ENCODE measurements at regions not wholly inside any gene's neighbourhood (a gene's known extent, or its start where the extent isn't known, plus 50 kb on each side); places are given as distances from the start of the nearest gene placed in this dataset.
A peak's percentile ranks its signal among the peaks of the same experiment; 100 is the strongest.

- DNase-seq (ENCODE audit: low read depth in 1 of 2, low spot score in 1 of 2): peak in 1 of 2 experiments; percentile 17
- H3K27me3 ChIP-seq (ENCODE audit: insufficient read depth, poor library complexity, severe bottlenecking): no peaks in the 10 kb centered on the region
- no peak overlapping the region for H3K27ac ChIP-seq (replicated peaks)
- no peak overlapping the region for H3K4me3 ChIP-seq (replicated peaks; ENCODE audit: insufficient read depth, low read length)
- no peak for TF ChIP-seq CTCF (IDR thresholded peaks at IDR 0.05; ENCODE audit: insufficient read depth, low read length)
- no peak for TF ChIP-seq SPI1 (IDR thresholded peaks at IDR 0.05; ENCODE audit: borderline replicate concordance, low read depth)
- no peak for TF ChIP-seq GABPA (IDR thresholded peaks at IDR 0.05; ENCODE audit: low read depth)
- no peak for TF ChIP-seq REST (IDR thresholded peaks at IDR 0.05; ENCODE audit: insufficient replicate concordance, low read depth)
- TF ChIP-seq POLR2AphosphoS5 (IDR thresholded peaks at IDR 0.05; ENCODE audit: low read depth): no peak
Observed at GRCh38 chr9:85432599-85432998, 309.2 kb downstream of the AGTPBP1 start.

- TF ChIP-seq CTCF (IDR thresholded peaks at IDR 0.05; ENCODE audit: insufficient read depth, low read length) (no peak), POLR2AphosphoS5 (IDR thresholded peaks at IDR 0.05; ENCODE audit: low read depth) (no peak), REST (IDR thresholded peaks at IDR 0.05; ENCODE audit: insufficient replicate concordance, low read depth) (no peak), GABPA (IDR thresholded peaks at IDR 0.05; ENCODE audit: low read depth) (no peak), SPI1 (IDR thresholded peaks at IDR 0.05; ENCODE audit: borderline replicate concordance, low read depth) (no peak)
- DNase-seq (ENCODE audit: low read depth in 1 of 2, low spot score in 1 of 2): no peak
- no peak overlapping the region for H3K27ac ChIP-seq (replicated peaks)
- H3K4me3 ChIP-seq (replicated peaks; ENCODE audit: insufficient read depth, low read length): no peak overlapping the region
- no peaks in the 10 kb centered on the region for H3K27me3 ChIP-seq (ENCODE audit: insufficient read depth, poor library complexity, severe bottlenecking)
Observed at GRCh38 chr9:85431339-85432102, 310.2 kb downstream of the AGTPBP1 start.

GRCh38 chr9:85430659-85431338 lies 311.0 kb downstream of the AGTPBP1 start:
- TF ChIP-seq GABPA (IDR thresholded peaks at IDR 0.05; ENCODE audit: low read depth): no peak
- no peak for TF ChIP-seq POLR2AphosphoS5 (IDR thresholded peaks at IDR 0.05; ENCODE audit: low read depth)
- TF ChIP-seq SPI1 (IDR thresholded peaks at IDR 0.05; ENCODE audit: borderline replicate concordance, low read depth): no peak
- TF ChIP-seq REST (IDR thresholded peaks at IDR 0.05; ENCODE audit: insufficient replicate concordance, low read depth): no peak
- TF ChIP-seq CTCF (IDR thresholded peaks at IDR 0.05; ENCODE audit: insufficient read depth, low read length): no peak
- H3K4me3 ChIP-seq (replicated peaks; ENCODE audit: insufficient read depth, low read length): no peak overlapping the region
- DNase-seq (ENCODE audit: low read depth in 1 of 2, low spot score in 1 of 2): no peak
- no peaks in the 10 kb centered on the region for H3K27me3 ChIP-seq (ENCODE audit: insufficient read depth, poor library complexity, severe bottlenecking)
- no peak overlapping the region for H3K27ac ChIP-seq (replicated peaks)

All from HL-60 (cell line).